GM19463 (cell line): ENCODE measurements at regions not wholly inside any gene's neighbourhood (a gene's known extent, or its start where the extent isn't known, plus 50 kb on each side); places are given as distances from the start of the nearest gene placed in this dataset.

ENCODE experiments used
- ATAC-seq: cut with Tn5 transposase; IDR thresholded peaks from one replicate; pipeline ENCODE4 v1.9.1; 2021; ENCODE audit warnings: mild to moderate bottlenecking, moderate library complexity; ENCODE audit not compliant: unreplicated experiment

GRCh38 chr6:14934013-14934412 is 311.9 kb upstream of the JARID2 start:
- no peak for ATAC-seq

DNA sequence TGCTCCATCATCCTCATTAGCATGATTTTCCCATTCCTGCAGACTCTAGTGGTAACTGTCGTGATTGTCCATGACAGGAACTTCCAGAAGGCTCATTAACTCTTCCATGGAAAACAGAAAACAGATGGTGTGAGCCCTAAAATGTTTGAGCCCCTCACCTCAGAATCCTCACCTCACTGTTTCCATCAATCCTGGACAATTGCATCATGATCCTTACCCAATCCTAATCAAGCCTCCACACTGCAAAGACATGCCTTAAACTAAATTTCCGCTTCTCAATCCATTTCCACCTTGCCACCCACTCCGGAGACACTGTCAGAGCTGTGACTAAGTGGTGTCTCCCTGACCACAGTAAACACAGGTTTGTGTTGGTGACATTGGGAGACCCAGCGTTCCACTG is 311.0 kb upstream of the JARID2 start:
- no peak for ATAC-seq

GRCh38 chr6:14936861-14937260 is 309.0 kb upstream of the JARID2 start:
- no peak for ATAC-seq

DNA sequence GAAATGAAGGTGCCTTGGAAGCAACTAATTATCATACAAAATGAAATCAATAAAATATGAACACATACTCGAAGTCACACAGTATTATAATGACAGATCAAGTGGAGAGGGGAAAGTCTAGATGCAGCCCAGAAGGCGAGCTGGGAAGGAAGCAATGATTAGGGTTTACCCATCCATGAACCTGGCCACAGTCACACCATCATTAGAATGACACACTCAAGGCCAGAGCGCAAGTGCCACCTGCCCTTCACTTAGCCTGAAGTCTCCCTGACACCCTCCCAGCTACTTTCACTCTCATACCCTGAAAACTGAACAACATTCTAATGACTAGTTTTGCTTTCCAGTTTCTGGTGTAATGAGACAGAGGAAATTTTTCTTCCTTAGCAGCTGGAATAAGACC is 302.8 kb upstream of the JARID2 start:
- ATAC-seq, result no peak

GRCh38 chr6:14944593-14944992 is 301.3 kb upstream of the JARID2 start:
- ATAC-seq, result no peak

- ATAC-seq, result no peak
These were observed 300.2 kb upstream of the JARID2 start for GRCh38 chr6:14945461-14946185.

- ATAC-seq, result no peak
These were observed 299.1 kb upstream of the JARID2 start for GRCh38 chr6:14946753-14947152.

DNA sequence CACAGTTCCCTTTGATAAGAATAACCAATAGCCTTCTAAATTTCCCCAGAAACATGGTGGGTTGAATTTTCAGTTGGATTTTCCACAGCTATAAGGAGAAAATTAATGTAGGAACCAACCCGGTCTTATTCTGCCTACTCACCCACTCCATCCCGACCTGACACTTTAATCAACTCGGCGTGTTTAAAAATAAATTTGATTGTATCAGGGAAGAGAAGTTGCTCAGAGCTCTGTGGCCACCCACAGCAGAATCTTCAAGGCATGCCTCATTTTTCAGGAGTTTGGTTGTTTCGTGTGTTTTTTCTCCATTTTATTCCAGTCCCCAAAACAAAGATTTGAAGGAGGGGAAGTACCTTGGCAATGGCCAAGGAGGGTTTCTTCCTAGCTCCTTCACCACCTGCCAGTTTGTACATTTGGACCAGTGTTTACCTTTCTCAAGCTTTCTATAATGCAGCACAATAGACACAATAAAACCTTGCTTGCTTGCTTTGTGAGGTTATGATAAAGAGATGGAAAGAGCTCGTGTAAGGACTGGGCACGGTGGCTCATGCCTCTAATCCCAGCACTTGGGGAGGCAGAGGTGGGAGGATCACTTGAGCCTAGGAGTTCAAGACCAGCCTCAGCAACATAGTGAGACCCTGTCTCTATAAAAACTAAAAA is 297.2 kb upstream of the JARID2 start:
- no peak for ATAC-seq

DNA sequence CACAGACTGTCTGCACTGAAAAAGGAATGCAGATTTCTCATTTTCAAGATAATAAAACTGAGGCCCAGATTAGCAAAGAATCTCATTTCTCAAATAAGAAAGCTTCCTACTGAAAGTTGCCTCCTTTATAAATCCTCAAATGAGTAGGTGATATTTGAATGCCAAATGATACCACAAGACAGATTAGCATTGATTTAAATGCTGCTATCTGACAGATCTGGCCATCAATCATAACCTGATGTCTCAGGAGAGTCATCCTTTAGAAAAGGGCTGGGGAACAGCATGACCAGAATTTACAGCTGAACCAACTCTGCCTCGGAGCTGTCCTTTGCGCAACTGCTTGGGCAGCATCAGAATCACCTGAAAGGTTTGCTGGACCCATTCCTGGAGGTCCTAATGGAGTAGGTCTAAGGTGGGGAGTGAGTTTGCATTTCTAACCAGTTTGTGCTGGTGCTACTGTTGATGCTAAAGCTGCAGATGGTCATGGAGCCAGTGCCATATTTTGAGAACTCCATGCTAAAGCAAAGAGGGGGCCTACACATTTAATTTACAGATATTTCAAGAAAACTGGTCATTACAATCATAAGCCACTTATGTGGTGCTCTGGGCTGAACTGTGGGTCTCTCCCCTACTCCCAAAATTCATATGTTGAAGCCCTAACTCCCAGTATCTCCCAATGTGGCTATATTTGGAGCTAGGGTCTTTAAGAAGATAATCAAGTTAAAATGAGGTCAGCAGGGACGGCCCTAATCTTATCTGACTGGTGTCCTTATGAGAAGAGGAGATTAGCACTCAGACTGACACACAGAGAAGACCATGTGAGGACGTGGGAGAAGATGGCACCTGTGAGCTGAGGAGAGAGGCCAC is 295.5 kb upstream of the JARID2 start:
- no peak for ATAC-seq

DNA sequence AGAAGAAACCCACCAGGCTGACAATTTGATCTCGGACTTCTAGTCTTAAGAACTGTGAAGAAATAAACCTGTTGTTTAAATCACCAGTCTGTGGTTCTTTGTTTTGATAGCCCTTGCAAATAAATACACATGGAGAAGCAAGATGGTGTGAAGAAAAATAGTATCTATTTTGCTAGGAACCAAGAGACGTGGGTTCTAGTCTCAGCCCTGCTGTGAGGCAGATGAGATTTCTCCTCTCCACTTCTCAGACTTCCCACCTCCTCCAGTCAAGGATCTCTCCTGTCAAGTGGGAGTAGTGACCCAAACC is 294.9 kb upstream of the JARID2 start:
- ATAC-seq, result no peak

DNA sequence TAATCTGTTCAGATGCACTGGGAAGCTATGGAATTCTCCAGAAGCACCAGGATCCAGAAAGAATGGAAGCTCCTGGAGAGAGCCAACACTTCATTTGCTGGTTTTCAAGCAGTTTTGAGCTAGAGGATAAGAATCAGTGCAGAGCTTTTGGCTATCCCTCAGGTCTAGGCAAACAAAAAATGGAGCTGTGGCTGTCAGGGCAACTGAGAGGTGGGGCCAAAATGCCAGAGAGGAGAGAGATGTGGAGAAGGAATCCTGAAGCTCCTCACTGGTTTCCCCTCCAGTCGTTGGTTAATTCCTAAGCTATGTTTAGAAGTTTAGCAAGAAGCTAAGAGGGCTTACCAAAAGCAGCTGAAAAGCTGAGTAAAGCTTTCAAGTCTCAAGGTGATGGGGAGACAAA is 294.2 kb upstream of the JARID2 start:
- ATAC-seq, result no peak

DNA sequence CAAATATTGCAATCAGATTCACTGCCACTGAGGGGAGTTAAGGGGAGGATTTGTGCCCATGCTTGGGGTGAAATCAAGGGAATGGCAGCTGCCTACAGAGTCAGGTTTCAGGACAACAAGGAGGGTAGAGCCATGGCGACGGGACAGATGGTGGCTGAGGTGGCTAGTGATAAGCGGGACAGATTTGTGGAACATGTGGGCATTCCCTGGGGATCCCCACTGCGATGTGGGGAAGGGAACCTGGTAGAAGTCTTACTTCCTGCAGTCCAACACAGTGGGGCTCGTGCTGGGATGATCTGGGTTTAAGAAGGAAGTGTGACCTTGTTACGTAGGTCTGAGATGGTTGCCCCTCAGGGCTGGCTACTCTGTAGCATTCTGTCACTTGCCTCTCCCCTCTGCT is 292.0 kb upstream of the JARID2 start:
- ATAC-seq, result no peak

DNA sequence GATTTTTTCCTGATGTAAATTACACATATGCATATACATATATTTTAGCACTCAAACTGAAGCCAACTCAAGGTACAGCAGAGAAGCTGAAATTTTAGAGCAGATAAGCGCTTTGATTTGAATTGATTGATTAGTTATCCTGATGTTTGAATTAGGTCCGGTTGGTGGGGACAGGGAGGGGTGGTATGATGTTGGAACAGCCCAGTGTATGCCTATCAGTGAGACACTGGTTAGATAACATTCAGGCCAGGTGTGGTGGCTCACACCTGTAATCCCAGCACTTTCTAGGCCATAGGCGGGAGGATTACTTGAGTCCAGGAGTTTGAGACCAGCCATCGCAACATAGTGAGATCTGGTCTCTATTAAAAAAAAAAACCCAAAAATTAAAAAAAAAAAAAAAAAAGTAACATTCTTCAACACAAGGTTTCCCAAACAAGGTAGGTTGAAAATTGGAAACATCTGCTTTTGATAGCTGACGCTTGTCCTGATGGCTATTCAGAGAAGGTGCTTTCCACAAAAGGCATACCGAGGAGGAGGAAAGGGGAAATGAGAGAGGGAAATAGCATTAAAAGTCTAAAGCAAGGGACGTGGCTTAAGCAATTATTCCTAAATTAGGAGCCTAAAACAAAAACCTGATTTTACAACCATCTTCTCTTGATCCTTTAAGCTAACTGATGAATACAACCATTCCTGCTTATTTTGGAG is 288.4 kb upstream of the JARID2 start:
- ATAC-seq, result no peak

- ATAC-seq, result no peak
These were observed 286.5 kb upstream of the JARID2 start for GRCh38 chr6:14959324-14959885.

DNA sequence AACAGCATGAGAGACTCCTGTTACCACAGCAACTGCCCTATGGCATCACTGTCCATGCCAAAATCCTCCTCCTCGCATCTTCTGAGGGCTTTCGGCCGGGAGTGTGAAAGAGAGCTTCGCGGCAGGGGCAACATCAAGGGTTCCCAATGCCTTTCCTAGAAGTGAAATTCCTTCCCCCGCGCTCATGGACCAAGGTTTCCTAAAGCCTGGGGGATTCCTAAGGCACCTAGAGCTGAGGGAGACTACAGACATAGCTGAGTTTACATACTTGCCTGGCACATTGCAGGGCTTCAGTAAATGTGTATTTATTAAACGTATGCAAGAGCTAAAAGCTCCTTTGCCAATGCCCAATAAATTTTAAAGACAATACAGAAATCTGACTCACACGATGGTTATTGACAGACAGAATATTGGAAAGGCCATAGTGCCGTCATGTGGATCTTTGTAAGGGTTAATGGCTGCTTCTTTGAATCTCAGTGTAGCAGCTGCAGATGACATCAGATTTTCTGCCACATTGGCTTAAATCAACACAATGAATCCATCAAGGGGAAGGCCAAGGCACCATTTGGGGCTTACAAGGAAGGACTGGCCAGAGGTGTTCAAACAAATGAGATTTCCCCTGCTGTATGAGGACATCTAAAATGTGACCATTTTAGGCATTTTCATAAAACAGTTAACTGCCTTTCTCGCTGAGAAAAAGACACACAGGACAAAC is 281.2 kb upstream of the JARID2 start:
- ATAC-seq, result no peak

GRCh38 chr6:14965424-14966075 is 280.3 kb upstream of the JARID2 start:
- no peak for ATAC-seq

DNA sequence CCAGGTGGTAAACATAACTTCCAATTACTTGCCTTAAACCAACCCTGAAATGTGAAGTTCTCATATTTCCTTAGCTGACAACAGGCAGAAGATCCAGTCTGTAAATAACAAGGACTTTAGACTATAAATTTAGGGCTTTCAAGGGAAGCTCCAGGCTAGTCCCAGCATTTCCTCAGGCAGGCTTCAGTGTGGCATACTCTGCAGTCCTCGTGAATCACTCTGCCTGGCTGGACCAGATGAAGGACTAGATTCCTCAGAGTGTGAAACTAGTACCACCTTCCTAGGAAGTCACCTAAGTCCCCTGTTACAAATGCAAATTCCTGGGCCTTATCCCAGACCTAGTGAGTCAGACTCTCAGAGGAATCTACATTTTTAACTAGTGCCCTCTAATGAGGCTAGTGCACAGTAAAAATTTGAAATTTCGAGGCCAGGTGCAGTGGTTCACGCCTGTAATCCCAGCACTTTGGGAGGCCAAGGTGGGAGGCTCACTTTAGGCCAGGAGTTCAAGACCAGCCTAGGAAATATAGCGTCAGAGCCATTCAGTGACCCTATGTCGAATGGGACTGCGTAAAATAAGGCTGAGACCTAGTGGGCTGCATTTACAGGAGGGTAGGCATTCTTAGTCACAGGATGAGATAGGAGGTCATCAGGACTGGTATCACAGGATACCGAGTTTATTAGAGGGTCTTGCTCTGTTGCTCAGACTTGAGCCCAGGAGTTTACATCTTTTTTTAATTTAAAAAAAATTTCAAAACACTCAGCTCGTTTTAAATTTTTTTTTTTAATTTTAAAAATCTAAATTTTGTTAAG is 279.6 kb upstream of the JARID2 start:
- ATAC-seq, result no peak

GRCh38 chr6:14966906-14967711 is 278.8 kb upstream of the JARID2 start:
- no peak for ATAC-seq
